Transverse colon (tissue), 4 donors: ENCODE measurements at regions not wholly inside any gene's neighbourhood (a gene's known extent, or its start where the extent isn't known, plus 50 kb on each side); places are given as distances from the start of the nearest gene placed in this dataset.

Source experiments
- DNase-seq: peaks from one replicate; pipeline ENCODE4 v3.0.0-alpha.2; 2019
- H3K27ac ChIP-seq, 4 donors: fragments of 200-600 bp; sonication (generic); 2 replicates each; pipeline ENCODE4 v1.5.1; 2016 to 2018; ENCODE audit warnings: inconsistent platforms in 4 of 4
- H3K27me3 ChIP-seq: fragments of 200-600 bp; sonication (generic); 2 replicates; pipeline ENCODE4 v1.5.1; 2017; ENCODE audit warnings: inconsistent platforms
- H3K36me3 ChIP-seq, 4 donors: fragments of 200-600 bp; sonication (generic); 2 replicates each; pipeline ENCODE4 v1.5.1; 2017 to 2019; ENCODE audit warnings: inconsistent platforms in 4 of 4
- H3K4me1 ChIP-seq, 4 donors: fragments of 200-600 bp; sonication (generic); 2 replicates each; pipeline ENCODE4 v1.5.1; 2017 to 2020; ENCODE audit warnings: inconsistent platforms in 4 of 4
- H3K4me3 ChIP-seq, 4 donors: fragments of 200-600 bp; sonication (generic); 1 replicate in 1 of 4; 2 replicates in 3 of 4; pipeline versions ENCODE4 v1.5.1 to v1.6.1; 2017 to 2019; ENCODE audit warnings: inconsistent platforms in 4 of 4
- H3K9me3 ChIP-seq, 2 donors: fragments of 200-600 bp; sonication (generic); 2 replicates each; pipeline ENCODE4 v1.5.1; 2017 to 2019; ENCODE audit warnings: inconsistent platforms in 2 of 2
- EP300 ChIP-seq: sonication (generic); formaldehyde crosslinking; IDR thresholded peaks from one replicate; pipeline ENCODE4 v1.6.1; 2017; ENCODE audit warnings: antibody characterized with exemption, low read depth
- POLR2A ChIP-seq: fragments of 450-650 bp; IDR thresholded peaks from one replicate; pipeline ENCODE4 v1.6.1; 2016; ENCODE audit warnings: antibody characterized with exemption, mild to moderate bottlenecking, moderate library complexity
- POLR2AphosphoS5 ChIP-seq, 3 donors: sonication (generic); formaldehyde crosslinking; IDR thresholded peaks; one replicate each; pipeline ENCODE4 v1.6.1; 2016; ENCODE audit warnings: antibody characterized with exemption in 3 of 3
- WGBS, 2 donors: methylation state at CpG; one replicate each; pipeline ENCODE4 v1.1.5; 2018; ENCODE audit warnings: low coverage in 1 of 2; 5-methylcytosine and 5-hydroxymethylcytosine counted together
- in situ Hi-C, 4 donors: fragments of 200-750 bp; cut with MboI; loops; one replicate each; pipeline versions ENCODE4 v1.15.0 to v1.15.1; 2017; ENCODE audit warnings: low sequenced_read_pairs in 3 of 4, low pct_ligation_motif_present in 1 of 4, low pct_unique_long_range_greater_than_20kb in 1 of 4
- intact Hi-C: fragments of 100-400 bp; cut with DNase I; formaldehyde crosslinking; loops from one replicate; pipeline ENCODE4 v1.15.1; 2023; ENCODE audit warnings: low total_unique reads
- TF ChIP-seq, protein P1 (sequence below), 5 experiments: fragments of 200-600 bp in 3 of 5; fragments of 450-650 bp in 2 of 5; sonication (generic) in 3 of 5; IDR thresholded peaks; 1 replicate in 2 of 5; 2 replicates in 3 of 5; pipeline ENCODE4 v1.5.1; 2016 to 2017; ENCODE audit warnings: antibody characterized with exemption in 5 of 5, inconsistent platforms in 3 of 5, mild to moderate bottlenecking in 2 of 5, moderate library complexity in 1 of 5

DNA sequence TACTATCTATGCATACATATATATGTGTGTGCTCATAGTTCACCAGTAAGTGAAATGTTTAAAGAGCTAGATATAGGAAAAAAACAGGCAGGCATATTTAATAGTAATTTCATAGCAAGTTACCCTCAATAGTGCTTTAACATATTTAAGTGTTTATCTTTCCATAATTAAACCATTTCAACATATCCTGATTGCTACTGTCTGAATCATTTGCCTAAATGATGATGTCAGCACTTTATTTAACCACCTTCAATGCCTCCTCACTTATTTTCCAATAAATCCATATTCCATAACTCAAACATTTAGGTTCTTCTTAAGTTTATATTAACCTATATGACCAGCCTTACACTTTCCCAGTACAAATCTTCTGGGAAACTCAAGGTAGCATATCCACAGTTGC, 601.1 kb downstream of the ARL4A start:
- TF ChIP-seq POLR2AphosphoS5 (IDR thresholded peaks at IDR 0.05) (no peak), EP300 (no peak), POLR2A (no peak)
- TF ChIP-seq, protein P1, sequence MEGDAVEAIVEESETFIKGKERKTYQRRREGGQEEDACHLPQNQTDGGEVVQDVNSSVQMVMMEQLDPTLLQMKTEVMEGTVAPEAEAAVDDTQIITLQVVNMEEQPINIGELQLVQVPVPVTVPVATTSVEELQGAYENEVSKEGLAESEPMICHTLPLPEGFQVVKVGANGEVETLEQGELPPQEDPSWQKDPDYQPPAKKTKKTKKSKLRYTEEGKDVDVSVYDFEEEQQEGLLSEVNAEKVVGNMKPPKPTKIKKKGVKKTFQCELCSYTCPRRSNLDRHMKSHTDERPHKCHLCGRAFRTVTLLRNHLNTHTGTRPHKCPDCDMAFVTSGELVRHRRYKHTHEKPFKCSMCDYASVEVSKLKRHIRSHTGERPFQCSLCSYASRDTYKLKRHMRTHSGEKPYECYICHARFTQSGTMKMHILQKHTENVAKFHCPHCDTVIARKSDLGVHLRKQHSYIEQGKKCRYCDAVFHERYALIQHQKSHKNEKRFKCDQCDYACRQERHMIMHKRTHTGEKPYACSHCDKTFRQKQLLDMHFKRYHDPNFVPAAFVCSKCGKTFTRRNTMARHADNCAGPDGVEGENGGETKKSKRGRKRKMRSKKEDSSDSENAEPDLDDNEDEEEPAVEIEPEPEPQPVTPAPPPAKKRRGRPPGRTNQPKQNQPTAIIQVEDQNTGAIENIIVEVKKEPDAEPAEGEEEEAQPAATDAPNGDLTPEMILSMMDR (IDR thresholded peaks at IDR 0.05), result no peak
- no peak overlapping the region for H3K4me3 ChIP-seq
- H3K27ac ChIP-seq, result no peak overlapping the region
- no peaks in the 10 kb centered on the region for H3K36me3 ChIP-seq
- DNase-seq, result no peak
- no peaks in the 10 kb centered on the region for H3K9me3 ChIP-seq
- intact Hi-C loops (loop anchor here (10.0 kb wide), 2 partner anchors 1166 to 1406 kb away; no protein-coding TSS in a partner anchor), in situ Hi-C loops (loop anchor here in 3 of 4 donors (10.0 to 25.0 kb wide), 3 partner anchors 1166 to 1399 kb away; no protein-coding TSS in a partner anchor)
- H3K4me1 ChIP-seq, result no peaks in the 10 kb centered on the region
- no peaks in the 10 kb centered on the region for H3K27me3 ChIP-seq

GRCh38 chr7:13290975-13291374, 603.5 kb downstream of the ARL4A start:
- no peak for TF ChIP-seq EP300
- no peak for TF ChIP-seq POLR2A
- TF ChIP-seq, protein P1 (IDR thresholded peaks at IDR 0.05), result no peak
- no peak for TF ChIP-seq POLR2AphosphoS5 (IDR thresholded peaks at IDR 0.05)
- Histone ChIP-seq H3K4me1 (no peaks in the 10 kb centered on the region), H3K27me3 (no peaks in the 10 kb centered on the region), H3K36me3 (no peaks in the 10 kb centered on the region), H3K27ac (no peak overlapping the region), H3K4me3 (no peak overlapping the region), H3K9me3 (no peaks in the 10 kb centered on the region)
- intact Hi-C loops, result no loop called here
- no peak for DNase-seq
- in situ Hi-C loops, result loop anchor here in 3 of 4 donors (25.0 kb wide), 2 partner anchors 1171 to 1396 kb away; no protein-coding TSS in a partner anchor

DNA sequence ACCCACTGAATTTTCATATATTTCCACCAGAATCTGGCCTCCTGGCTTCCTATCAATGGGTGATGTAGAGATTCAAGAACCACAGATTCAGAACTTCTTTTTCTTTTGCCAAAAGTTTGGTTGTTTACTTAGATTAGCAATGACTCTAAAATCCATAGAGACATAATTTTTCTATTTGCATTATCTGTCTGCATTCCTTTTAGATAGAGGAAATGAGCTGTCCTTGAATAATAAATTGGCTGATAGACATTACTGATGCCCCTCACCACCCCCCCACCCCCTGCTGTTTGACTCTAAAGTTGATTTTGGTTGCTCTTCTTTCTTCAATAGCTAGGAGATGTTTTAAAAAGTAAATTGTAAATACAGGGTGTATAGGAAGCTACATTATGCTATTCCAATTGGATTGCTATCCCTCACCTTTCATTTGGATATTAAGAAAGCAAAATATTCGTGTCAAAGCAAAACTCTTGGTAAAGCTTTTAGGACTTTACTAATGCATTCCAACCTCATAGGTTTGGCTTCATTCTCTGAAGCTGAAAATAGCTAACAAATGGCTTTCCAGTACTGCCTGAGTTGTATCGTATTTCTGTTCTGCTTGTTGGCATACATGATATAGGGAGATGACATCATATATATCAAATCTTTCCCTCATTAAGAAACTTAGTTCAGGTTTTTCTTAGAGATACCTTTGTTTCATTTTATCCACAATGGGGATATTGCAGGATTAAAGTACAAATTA, 606.0 kb downstream of the ARL4A start:
- H3K9me3 ChIP-seq, result no peaks in the 10 kb centered on the region
- no peak overlapping the region for H3K4me3 ChIP-seq
- in situ Hi-C loops, result loop anchor here in 3 of 4 donors (25.0 kb wide), 2 partner anchors 1169 to 1394 kb away; no protein-coding TSS in a partner anchor
- intact Hi-C loops, result no loop called here
- TF ChIP-seq POLR2AphosphoS5 (IDR thresholded peaks at IDR 0.05) (no peak), EP300 (no peak), POLR2A (no peak)
- TF ChIP-seq, protein P1 (IDR thresholded peaks at IDR 0.05), result no peak
- 66 to 72% methylated on average over 2 of the region's 2 CpGs for WGBS, 2 donors
- DNase-seq, result no peak
- no peaks in the 10 kb centered on the region for H3K36me3 ChIP-seq
- no peaks in the 10 kb centered on the region for H3K27me3 ChIP-seq
- no peak overlapping the region for H3K27ac ChIP-seq
- no peaks in the 10 kb centered on the region for H3K4me1 ChIP-seq

- Histone ChIP-seq H3K4me3 (no peak overlapping the region), H3K9me3 (no peaks in the 10 kb centered on the region), H3K4me1 (no peaks in the 10 kb centered on the region), H3K27me3 (no peaks in the 10 kb centered on the region), H3K27ac (no peak overlapping the region), H3K36me3 (no peaks in the 10 kb centered on the region)
- intact Hi-C loops (no loop called here), in situ Hi-C loops (no loop called here)
- DNase-seq, result no peak
- TF ChIP-seq, protein P1 (IDR thresholded peaks at IDR 0.05), result no peak
- TF ChIP-seq POLR2AphosphoS5 (IDR thresholded peaks at IDR 0.05), result no peak
- TF ChIP-seq POLR2A, result no peak
- no peak for TF ChIP-seq EP300
Observed at GRCh38 chr7:13307040-13307439, 619.6 kb downstream of the ARL4A start.
